ENCODE measurements at regions not wholly inside any gene's neighbourhood (a gene's known extent, or its start where the extent isn't known, plus 50 kb on each side); places are given as distances from the start of the nearest gene placed in this dataset.

GRCh38 chr2:158732573-158733429 is 62.3 kb upstream of the DAPL1 start:
- Histone ChIP-seq H3K36me3 (replicated peaks; ENCODE audit: control insufficient read depth, insufficient read depth, low read length) (no peaks in the 10 kb centered on the region), H3K4me3 (ENCODE audit: insufficient read depth, low read depth, low read length) (no peak overlapping the region), H3K27me3 (ENCODE audit: control insufficient read depth, insufficient read depth, low read length) (no peaks in the 10 kb centered on the region)
- DNase-seq = no peak

DNA sequence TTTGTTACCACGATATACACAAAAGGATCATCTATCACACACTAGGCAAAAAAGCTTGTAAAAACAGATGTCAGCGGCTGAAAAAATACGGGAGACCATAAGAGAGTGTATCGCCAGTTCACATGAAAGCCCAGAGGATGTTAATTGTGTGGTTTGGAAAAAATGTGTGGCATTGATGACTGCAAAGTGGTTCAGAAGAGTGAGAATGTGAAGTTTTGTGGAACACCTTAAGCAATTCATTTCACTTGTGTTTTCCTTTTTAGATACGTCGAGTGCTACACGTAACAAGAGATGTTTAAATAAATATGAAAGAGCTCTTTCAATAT is 61.7 kb upstream of the DAPL1 start:
- H3K36me3 ChIP-seq (replicated peaks; ENCODE audit: control insufficient read depth, insufficient read depth, low read length) = no peaks in the 10 kb centered on the region
- H3K4me3 ChIP-seq (ENCODE audit: insufficient read depth, low read depth, low read length) = no peak overlapping the region
- no peak for DNase-seq
- H3K27me3 ChIP-seq (ENCODE audit: control insufficient read depth, insufficient read depth, low read length) = no peaks in the 10 kb centered on the region

GRCh38 chr2:158734442-158734841 is 60.7 kb upstream of the DAPL1 start:
- DNase-seq = no peak
- Histone ChIP-seq H3K27me3 (ENCODE audit: control insufficient read depth, insufficient read depth, low read length) (no peaks in the 10 kb centered on the region), H3K36me3 (replicated peaks; ENCODE audit: control insufficient read depth, insufficient read depth, low read length) (no peaks in the 10 kb centered on the region), H3K4me3 (ENCODE audit: insufficient read depth, low read depth, low read length) (no peak overlapping the region)

DNA sequence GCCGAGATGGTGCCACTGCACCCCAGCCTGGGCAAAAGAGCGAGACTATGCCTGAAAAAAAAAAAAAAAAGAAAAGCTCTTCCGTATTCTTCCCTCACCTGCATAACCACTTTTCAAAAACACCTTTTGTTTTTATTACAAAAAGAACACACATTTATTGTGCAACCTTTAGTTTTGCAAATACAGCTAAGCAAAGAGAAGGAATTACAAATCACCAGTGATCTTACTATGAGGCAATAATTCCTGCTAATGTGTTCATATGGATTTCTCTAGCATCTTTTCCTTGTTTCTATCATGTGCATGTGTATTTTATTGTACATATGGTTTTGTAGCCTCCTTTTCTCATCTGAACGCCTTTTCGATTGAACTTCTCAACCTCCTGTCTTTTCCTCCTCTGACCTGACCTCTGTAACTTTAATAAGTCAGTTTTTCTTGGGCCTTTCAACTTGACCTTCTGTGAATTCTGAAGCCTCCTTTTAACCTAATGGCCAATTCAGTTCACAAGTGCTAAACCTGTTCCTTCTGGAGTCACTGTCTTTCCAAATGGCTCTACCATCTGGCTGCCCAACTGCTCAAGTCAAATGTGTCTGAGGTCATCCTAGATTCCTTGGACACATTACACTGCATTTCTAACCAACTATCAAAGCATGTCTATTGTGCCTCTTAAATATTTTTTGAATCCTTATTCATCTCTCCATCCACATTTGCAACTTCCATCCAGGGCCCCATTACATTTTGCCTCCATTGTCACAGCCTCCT is 59.1 kb upstream of the DAPL1 start:
- Histone ChIP-seq H3K36me3 (replicated peaks; ENCODE audit: control insufficient read depth, insufficient read depth, low read length) (no peaks in the 10 kb centered on the region), H3K27me3 (ENCODE audit: control insufficient read depth, insufficient read depth, low read length) (no peaks in the 10 kb centered on the region), H3K4me3 (ENCODE audit: insufficient read depth, low read depth, low read length) (no peak overlapping the region)
- DNase-seq = no peak

DNA sequence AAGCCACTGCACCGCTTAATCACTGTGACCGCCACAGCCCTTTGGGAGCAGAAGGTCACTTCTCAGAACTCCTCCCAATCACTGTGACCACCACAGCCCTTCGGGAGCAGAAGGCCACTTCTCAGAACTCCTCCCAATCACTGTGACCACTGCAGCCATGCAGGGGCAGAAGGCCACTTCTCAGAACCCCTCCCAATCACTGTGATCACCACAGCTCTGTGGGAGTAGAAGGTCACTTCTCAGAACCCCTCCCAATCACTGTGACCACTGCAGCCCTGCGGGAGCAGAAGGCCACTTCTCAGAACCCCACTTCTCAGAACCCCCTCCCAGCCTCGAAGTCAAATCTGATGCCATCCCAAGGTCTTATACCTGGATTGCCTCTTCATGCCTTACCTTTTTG is 56.8 kb upstream of the DAPL1 start:
- no peak overlapping the region for H3K4me3 ChIP-seq (ENCODE audit: insufficient read depth, low read depth, low read length)
- H3K27me3 ChIP-seq (ENCODE audit: control insufficient read depth, insufficient read depth, low read length) = no peaks in the 10 kb centered on the region
- no peak for DNase-seq
- no peaks in the 10 kb centered on the region for H3K36me3 ChIP-seq (replicated peaks; ENCODE audit: control insufficient read depth, insufficient read depth, low read length)

DNA sequence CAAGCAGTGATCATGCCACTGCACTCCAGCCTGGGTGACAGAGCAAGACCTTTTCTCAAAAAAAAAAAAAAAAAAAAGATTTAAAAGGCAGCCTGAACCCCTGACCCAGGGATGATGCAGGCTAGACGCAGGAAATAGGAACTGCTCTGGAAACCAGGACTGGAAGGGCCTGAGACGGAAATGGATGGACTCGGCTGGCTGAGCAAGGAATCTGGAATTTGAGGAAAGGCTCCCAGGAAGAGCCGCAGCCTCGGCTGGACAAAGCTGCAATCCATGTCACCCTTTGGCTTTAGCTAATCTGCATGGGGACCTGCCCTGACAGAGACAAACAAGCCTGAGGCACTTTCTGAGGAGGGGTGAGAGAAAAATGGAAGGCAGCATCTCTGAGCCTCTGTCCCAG is 55.0 kb upstream of the DAPL1 start:
- Histone ChIP-seq H3K4me3 (ENCODE audit: insufficient read depth, low read depth, low read length) (no peak overlapping the region), H3K36me3 (replicated peaks; ENCODE audit: control insufficient read depth, insufficient read depth, low read length) (no peaks in the 10 kb centered on the region), H3K27me3 (ENCODE audit: control insufficient read depth, insufficient read depth, low read length) (no peaks in the 10 kb centered on the region)
- DNase-seq = no peak

GRCh38 chr2:158740621-158741020 is 54.5 kb upstream of the DAPL1 start:
- H3K27me3 ChIP-seq (ENCODE audit: control insufficient read depth, insufficient read depth, low read length) = no peaks in the 10 kb centered on the region
- DNase-seq = no peak

DNA sequence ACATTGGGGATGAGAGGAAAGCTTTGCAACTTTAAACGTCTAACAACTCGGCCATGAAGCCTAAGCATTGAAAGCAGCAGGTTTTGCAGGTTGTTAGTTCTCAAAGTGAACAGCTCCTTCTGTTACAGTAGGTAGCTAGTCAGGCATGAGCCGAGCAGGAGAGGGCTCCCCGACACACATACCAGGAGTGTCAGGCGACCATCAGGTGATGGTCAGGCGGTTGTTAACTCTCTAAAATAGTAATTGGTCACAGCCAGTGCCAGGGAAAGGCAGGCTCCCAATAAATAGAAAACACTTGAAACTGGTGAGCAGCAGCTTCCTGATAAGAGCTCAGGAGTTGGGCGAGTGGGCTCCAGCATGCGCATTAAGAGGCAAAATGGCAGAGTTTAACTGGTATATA is 53.5 kb upstream of the DAPL1 start:
- no peak overlapping the region for H3K4me3 ChIP-seq (ENCODE audit: insufficient read depth, low read depth, low read length)
- no peak for DNase-seq
- no peaks in the 10 kb centered on the region for H3K27me3 ChIP-seq (ENCODE audit: control insufficient read depth, insufficient read depth, low read length)
- no peaks in the 10 kb centered on the region for H3K36me3 ChIP-seq (replicated peaks; ENCODE audit: control insufficient read depth, insufficient read depth, low read length)

More at GRCh38 chr2:158740621-158741020, 54.5 kb upstream of the DAPL1 start:
- Histone ChIP-seq H3K36me3 (replicated peaks; ENCODE audit: control insufficient read depth, insufficient read depth, low read length) (no peaks in the 10 kb centered on the region), H3K4me3 (ENCODE audit: insufficient read depth, low read depth, low read length) (no peak overlapping the region)

GRCh38 chr2:158742536-158742935 is 52.6 kb upstream of the DAPL1 start:
- no peak for DNase-seq
- Histone ChIP-seq H3K36me3 (replicated peaks; ENCODE audit: control insufficient read depth, insufficient read depth, low read length) (no peaks in the 10 kb centered on the region), H3K27me3 (ENCODE audit: control insufficient read depth, insufficient read depth, low read length) (no peaks in the 10 kb centered on the region), H3K4me3 (ENCODE audit: insufficient read depth, low read depth, low read length) (no peak overlapping the region)

GRCh38 chr2:158743466-158743865 is 51.7 kb upstream of the DAPL1 start:
- no peak for DNase-seq
- no peak overlapping the region for H3K4me3 ChIP-seq (ENCODE audit: insufficient read depth, low read depth, low read length)
- H3K27me3 ChIP-seq (ENCODE audit: control insufficient read depth, insufficient read depth, low read length) = no peaks in the 10 kb centered on the region
- H3K36me3 ChIP-seq (replicated peaks; ENCODE audit: control insufficient read depth, insufficient read depth, low read length) = no peaks in the 10 kb centered on the region

DNA sequence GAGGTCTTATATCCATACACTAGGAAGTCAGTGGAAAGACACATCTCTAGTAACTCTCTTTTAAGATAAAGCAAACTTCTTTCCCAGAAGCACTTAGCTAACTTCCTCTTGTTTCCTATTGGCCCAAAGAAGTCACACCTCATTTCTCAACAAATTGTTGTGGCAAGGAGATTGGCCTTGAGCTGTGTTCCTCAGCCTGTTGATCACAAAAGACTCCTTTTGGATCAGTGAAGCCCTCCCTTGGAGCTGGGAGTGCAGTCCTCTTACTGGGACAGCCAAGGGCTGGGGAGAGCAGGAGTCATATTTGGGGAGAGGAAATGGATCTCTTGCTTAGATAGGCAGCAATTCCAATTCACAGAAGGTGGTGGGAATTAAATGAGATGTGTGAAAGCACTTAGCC is 51.2 kb upstream of the DAPL1 start:
- DNase-seq = no peak
- Histone ChIP-seq H3K4me3 (ENCODE audit: insufficient read depth, low read depth, low read length) (no peak overlapping the region), H3K27me3 (ENCODE audit: control insufficient read depth, insufficient read depth, low read length) (no peaks in the 10 kb centered on the region), H3K36me3 (replicated peaks; ENCODE audit: control insufficient read depth, insufficient read depth, low read length) (no peaks in the 10 kb centered on the region)

- Histone ChIP-seq H3K27me3 (ENCODE audit: control insufficient read depth, insufficient read depth, low read length) (no peaks in the 10 kb centered on the region), H3K4me3 (ENCODE audit: insufficient read depth, low read depth, low read length) (peak overlapping the region; percentile 16; the same call in 1 of the 2 replicates), H3K36me3 (replicated peaks; ENCODE audit: control insufficient read depth, insufficient read depth, low read length) (no peaks in the 10 kb centered on the region)
- DNase-seq = peak; percentile 63
Measured at GRCh38 chr2:158745067-158745865, 49.9 kb upstream of the DAPL1 start.

Measured in H7 (cell line).